ENCODE measurements at regions not wholly inside any gene's neighbourhood (a gene's known extent, or its start where the extent isn't known, plus 50 kb on each side); places are given as distances from the start of the nearest gene placed in this dataset.

GRCh38 chr6:144823131-144823530 is 538.0 kb downstream of the UTRN start:
- no peak overlapping the region for H2AFZ ChIP-seq (ENCODE audit: insufficient read depth, low read depth, low read length, poor library complexity, severe bottlenecking)
- H3K9me3 ChIP-seq (ENCODE audit: control extremely low read depth in 1 of 3, control insufficient read depth in 2 of 3, insufficient read depth in 1 of 3, low read length in 2 of 3) = no peaks in the 10 kb centered on the region
- ATAC-seq (ENCODE audit: low read depth) (no peak), DNase-seq (no peak)
- no peaks in the 10 kb centered on the region for H3K27me3 Mint-ChIP-seq
- ChIA-PET POLR2A (no interaction called here), CTCF (no interaction called here)
- H3K27me3 ChIP-seq (replicated peaks in 1 of 4; ENCODE audit: control extremely low read depth in 1 of 4, control insufficient read depth in 3 of 4, insufficient read depth in 4 of 4, low read length in 3 of 4) = no peaks in the 10 kb centered on the region
- H3K9ac ChIP-seq (ENCODE audit: low read length) = no peak overlapping the region
- no peak overlapping the region for H3K4me2 ChIP-seq (replicated peaks; ENCODE audit: low read depth, low read length, poor library complexity, severe bottlenecking)
- no peak overlapping the region for H3K4me3 Mint-ChIP-seq
- intact Hi-C loops (cut with micrococcal nuclease) = no loop called here
- TF ChIP-seq CTCF (IDR thresholded peaks at IDR 0.05) = no peak
- TF ChIP-seq EZH2 (IDR thresholded peaks at IDR 0.05; ENCODE audit: borderline replicate concordance, insufficient read depth, low read depth, low read length, poor library complexity, severe bottlenecking) = no peak
- no peak overlapping the region for H3K27ac Mint-ChIP-seq
- H3K36me3 ChIP-seq (replicated peaks in 1 of 2; ENCODE audit: control extremely low read depth in 1 of 2, control insufficient read depth in 1 of 2, extremely low read depth in 1 of 2, insufficient read depth in 2 of 2, low read length in 1 of 2) = peaks cover 0 to 34% of the 10 kb centered on the region in 2 experiments
- H4K20me1 ChIP-seq (ENCODE audit: control insufficient read depth, insufficient read depth, low read length, poor library complexity, severe bottlenecking) = no peaks in the 10 kb centered on the region
- no peaks in the 10 kb centered on the region for H3K4me1 Mint-ChIP-seq
- no peaks in the 10 kb centered on the region for H3K4me1 ChIP-seq (ENCODE audit: control insufficient read depth in 2 of 2, insufficient read depth in 2 of 2, low read length in 2 of 2)
- no peak overlapping the region for H3K4me3 ChIP-seq (ENCODE audit: control extremely low read depth in 1 of 5, extremely low read depth in 1 of 5, insufficient read depth in 1 of 5, low read depth in 2 of 5, low read length in 4 of 5)
- no peaks in the 10 kb centered on the region for H3K79me2 ChIP-seq (ENCODE audit: control insufficient read depth, insufficient read depth, low read length)
- no CpG with 5 or more reads among the region's 4 CpGs for WGBS (ENCODE audit: insufficient coverage)
- no peak overlapping the region for H3K27ac ChIP-seq (ENCODE audit: low read length in 2 of 2)
- H3K9me3 Mint-ChIP-seq (ENCODE audit: insufficient read depth) = no peaks in the 10 kb centered on the region

GRCh38 chr6:144824018-144824417 is 538.9 kb downstream of the UTRN start:
- intact Hi-C loops (cut with micrococcal nuclease) = no loop called here

More at GRCh38 chr6:144824018-144824417, 538.9 kb downstream of the UTRN start:
- Mint-ChIP-seq H3K4me1 (no peaks in the 10 kb centered on the region), H3K4me3 (no peak overlapping the region), H3K27ac (no peak overlapping the region), H3K27me3 (no peaks in the 10 kb centered on the region), H3K9me3 (ENCODE audit: insufficient read depth) (no peaks in the 10 kb centered on the region)
- no peaks in the 10 kb centered on the region for H3K9me3 ChIP-seq (ENCODE audit: control extremely low read depth in 1 of 3, control insufficient read depth in 2 of 3, insufficient read depth in 1 of 3, low read length in 2 of 3)
- CTCF ChIA-PET = no interaction called here
- H3K79me2 ChIP-seq (ENCODE audit: control insufficient read depth, insufficient read depth, low read length) = no peaks in the 10 kb centered on the region
- no peak overlapping the region for H3K4me3 ChIP-seq (ENCODE audit: control extremely low read depth in 1 of 5, extremely low read depth in 1 of 5, insufficient read depth in 1 of 5, low read depth in 2 of 5, low read length in 4 of 5)
- H3K4me1 ChIP-seq (ENCODE audit: control insufficient read depth in 2 of 2, insufficient read depth in 2 of 2, low read length in 2 of 2) = no peaks in the 10 kb centered on the region
- no peak overlapping the region for H2AFZ ChIP-seq (ENCODE audit: insufficient read depth, low read depth, low read length, poor library complexity, severe bottlenecking)
- DNase-seq (no peak), ATAC-seq (ENCODE audit: low read depth) (no peak)
- no peak overlapping the region for H3K27ac ChIP-seq (ENCODE audit: low read length in 2 of 2)
- H3K4me2 ChIP-seq (replicated peaks; ENCODE audit: low read depth, low read length, poor library complexity, severe bottlenecking) = no peak overlapping the region
- H3K36me3 ChIP-seq (replicated peaks in 1 of 2; ENCODE audit: control extremely low read depth in 1 of 2, control insufficient read depth in 1 of 2, extremely low read depth in 1 of 2, insufficient read depth in 2 of 2, low read length in 1 of 2) = peaks cover 0 to 42% of the 10 kb centered on the region in 2 experiments
- no peak overlapping the region for H3K9ac ChIP-seq (ENCODE audit: low read length)
- POLR2A ChIA-PET = no interaction called here
- TF ChIP-seq EZH2 (IDR thresholded peaks at IDR 0.05; ENCODE audit: borderline replicate concordance, insufficient read depth, low read depth, low read length, poor library complexity, severe bottlenecking) (no peak), CTCF (IDR thresholded peaks at IDR 0.05) (no peak)
- no peaks in the 10 kb centered on the region for H4K20me1 ChIP-seq (ENCODE audit: control insufficient read depth, insufficient read depth, low read length, poor library complexity, severe bottlenecking)
- H3K27me3 ChIP-seq (replicated peaks in 1 of 4; ENCODE audit: control extremely low read depth in 1 of 4, control insufficient read depth in 3 of 4, insufficient read depth in 4 of 4, low read length in 3 of 4) = no peaks in the 10 kb centered on the region
